AG04449 (cell line): ENCODE measurements at regions not wholly inside any gene's neighbourhood (a gene's known extent, or its start where the extent isn't known, plus 50 kb on each side); places are given as distances from the start of the nearest gene placed in this dataset.
A peak's percentile ranks its signal among the peaks of the same experiment; 100 is the strongest.

Experiments
- CTCF ChIA-PET: fragments of 350-600 bp; formaldehyde crosslinking; extraction: SDS; loops from one replicate; lab custom pipeline; 2021; ENCODE audit warnings: antibody characterized with exemption; lab: Yijun Ruan, JAX
- POLR2A ChIA-PET: fragments of 400-600, 350-600 bp; formaldehyde crosslinking; extraction: SDS; loops from one replicate; lab custom pipeline; 2020; ENCODE audit warnings: antibody characterized with exemption, inconsistent platforms; lab: Yijun Ruan, JAX
- DNase-seq: peaks from one replicate; pipeline ENCODE4 v3.0.0-alpha.2; 2010; ENCODE audit warnings: low read depth, low spot score
- H3K4me3 ChIP-seq: 2 replicates; pipeline ENCODE4 v1.5.1; 2011; ENCODE audit warnings: low read depth, mild to moderate bottlenecking, control low read depth, low read length
- TF ChIP-seq, protein P1 (sequence below): IDR thresholded peaks from one replicate; pipeline ENCODE4 v1.5.1; 2011; ENCODE audit warnings: mild to moderate bottlenecking, moderate library complexity, low read length, control low read depth, inconsistent platforms; ENCODE audit not compliant: insufficient read depth; ENCODE audit errors: missing control alignments

GRCh38 chr6:793261-793660, 100.3 kb upstream of the EXOC2 start:
- ChIA-PET POLR2A (no interaction called here), CTCF (interaction anchor here (1.5 kb wide), 2 partner anchors 201 to 603 kb away, joined by 4 read pairs; no protein-coding TSS in a partner anchor)
- DNase-seq = no peak
- no peak overlapping the region for H3K4me3 ChIP-seq
- TF ChIP-seq, protein P1, sequence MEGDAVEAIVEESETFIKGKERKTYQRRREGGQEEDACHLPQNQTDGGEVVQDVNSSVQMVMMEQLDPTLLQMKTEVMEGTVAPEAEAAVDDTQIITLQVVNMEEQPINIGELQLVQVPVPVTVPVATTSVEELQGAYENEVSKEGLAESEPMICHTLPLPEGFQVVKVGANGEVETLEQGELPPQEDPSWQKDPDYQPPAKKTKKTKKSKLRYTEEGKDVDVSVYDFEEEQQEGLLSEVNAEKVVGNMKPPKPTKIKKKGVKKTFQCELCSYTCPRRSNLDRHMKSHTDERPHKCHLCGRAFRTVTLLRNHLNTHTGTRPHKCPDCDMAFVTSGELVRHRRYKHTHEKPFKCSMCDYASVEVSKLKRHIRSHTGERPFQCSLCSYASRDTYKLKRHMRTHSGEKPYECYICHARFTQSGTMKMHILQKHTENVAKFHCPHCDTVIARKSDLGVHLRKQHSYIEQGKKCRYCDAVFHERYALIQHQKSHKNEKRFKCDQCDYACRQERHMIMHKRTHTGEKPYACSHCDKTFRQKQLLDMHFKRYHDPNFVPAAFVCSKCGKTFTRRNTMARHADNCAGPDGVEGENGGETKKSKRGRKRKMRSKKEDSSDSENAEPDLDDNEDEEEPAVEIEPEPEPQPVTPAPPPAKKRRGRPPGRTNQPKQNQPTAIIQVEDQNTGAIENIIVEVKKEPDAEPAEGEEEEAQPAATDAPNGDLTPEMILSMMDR = no peak

GRCh38 chr6:792662-793061, 99.7 kb upstream of the EXOC2 start:
- CTCF ChIA-PET = interaction anchor here (0.7 to 1.5 kb wide), 3 partner anchors 71 to 604 kb away, joined by 3 to 4 read pairs (median 4); no protein-coding TSS in a partner anchor

DNA sequence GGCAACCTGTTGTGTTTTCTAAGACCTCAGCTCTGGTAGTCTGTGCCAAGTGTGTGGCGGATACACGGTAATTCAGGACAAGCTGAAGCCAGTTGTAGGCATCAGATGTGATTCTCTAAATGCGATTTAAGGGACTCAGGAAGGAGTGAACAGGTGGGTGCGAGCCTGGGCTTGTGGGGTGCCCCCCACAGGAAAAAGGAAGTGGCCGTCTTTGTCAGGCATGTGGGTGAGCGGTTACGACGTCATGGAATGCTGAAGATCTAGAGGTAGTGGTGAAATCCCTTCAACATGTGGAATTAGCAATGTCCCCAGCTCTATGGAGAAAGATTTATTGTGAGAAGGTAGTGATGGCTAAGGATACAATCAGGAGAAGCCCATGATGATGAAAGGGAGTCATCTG, 95.1 kb upstream of the EXOC2 start:
- POLR2A ChIA-PET = no interaction called here
- no peak overlapping the region for H3K4me3 ChIP-seq
- CTCF ChIA-PET = interaction anchor here (0.8 to 2.4 kb wide), 7 partner anchors 10 to 609 kb away, joined by 3 to 23 read pairs (median 3); no protein-coding TSS in a partner anchor
- TF ChIP-seq, protein P1 = no peak
- DNase-seq = no peak

More at GRCh38 chr6:792662-793061, 99.7 kb upstream of the EXOC2 start:
- POLR2A ChIA-PET = no interaction called here
- no peak overlapping the region for H3K4me3 ChIP-seq
- TF ChIP-seq, protein P1 = no peak
- no peak for DNase-seq

DNA sequence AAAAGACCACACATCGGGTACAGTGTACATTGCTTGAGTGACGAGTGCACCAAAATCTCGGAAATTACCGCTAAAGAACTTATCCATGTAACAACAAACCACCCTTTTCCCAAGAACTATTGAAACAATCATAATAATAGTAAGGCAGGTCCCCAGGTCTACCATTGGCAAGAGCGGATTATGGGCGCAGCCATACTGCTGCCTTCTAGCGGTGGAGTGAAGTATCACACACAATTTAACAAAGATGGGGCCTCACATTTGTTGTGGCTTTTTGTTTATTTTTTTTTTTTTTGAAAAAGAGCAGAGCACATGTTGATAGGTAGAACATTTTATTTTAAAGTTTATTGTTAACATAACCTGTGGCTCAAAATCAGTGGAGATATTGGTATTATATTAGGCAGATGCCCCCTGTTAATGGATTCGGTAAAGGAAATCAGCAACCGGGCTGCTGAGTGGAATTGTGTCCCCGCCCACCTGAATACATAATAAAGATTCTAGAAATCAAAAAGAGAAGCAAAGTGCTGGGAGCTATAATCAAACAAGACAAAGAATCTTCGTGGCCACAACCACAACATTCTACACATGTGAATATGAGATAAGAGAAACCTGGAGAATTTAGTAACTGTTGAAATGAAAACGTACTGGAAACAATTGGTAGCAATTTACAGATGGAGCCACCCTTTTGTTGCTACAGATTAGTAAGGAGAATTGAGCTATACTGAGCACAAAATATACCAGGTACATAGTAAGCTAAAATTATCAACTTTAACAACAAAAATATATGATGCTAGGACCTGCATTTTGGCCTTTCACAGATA, 94.2 kb upstream of the EXOC2 start:
- ChIA-PET POLR2A (no interaction called here), CTCF (interaction anchor here (0.7 to 2.4 kb wide), 6 partner anchors 11 to 610 kb away, joined by 3 to 23 read pairs (median 4); no protein-coding TSS in a partner anchor)
- TF ChIP-seq, protein P1 = peak; percentile 42
- DNase-seq = no peak
- H3K4me3 ChIP-seq = no peak overlapping the region

- TF ChIP-seq, protein P1 = no peak
- CTCF ChIA-PET = interaction anchor here (1.4 kb wide), 1 partner anchor 191 kb away, joined by 5 read pairs; no protein-coding TSS in a partner anchor
- no peak overlapping the region for H3K4me3 ChIP-seq
- DNase-seq = no peak
- POLR2A ChIA-PET = no interaction called here
Observed at GRCh38 chr6:783966-784735, 91.2 kb upstream of the EXOC2 start.
